ENCODE measurements at regions not wholly inside any gene's neighbourhood (a gene's known extent, or its start where the extent isn't known, plus 50 kb on each side); places are given as distances from the start of the nearest gene placed in this dataset.
"Not testable (repeated sequence)": the region's sequence is repeated elsewhere in the genome, so short reads cannot be mapped to it uniquely, and the experiment has no call there.

DNA sequence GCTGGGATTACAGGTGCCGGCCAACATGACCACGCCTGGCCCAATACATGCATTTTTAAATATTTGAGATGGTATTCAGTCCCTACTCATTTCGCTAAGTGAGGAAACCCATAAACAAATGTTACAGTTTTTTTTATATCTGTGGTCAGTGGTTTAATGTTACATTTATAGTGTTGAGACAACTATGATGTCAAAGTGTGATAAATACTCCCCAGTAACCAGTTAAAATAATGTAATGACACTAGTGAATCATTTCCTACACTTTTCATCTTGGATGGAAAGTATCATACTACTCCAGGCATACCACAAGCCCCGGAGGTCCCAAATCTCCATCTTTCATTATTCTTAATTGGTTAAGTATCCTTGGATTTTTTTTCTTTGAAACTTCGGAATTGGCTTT, 87.5 kb upstream of the KIF26B start:
- FAIRE-seq (no peak), DNase-seq (ENCODE audit: low spot score in 2 of 2) (no peak)

DNA sequence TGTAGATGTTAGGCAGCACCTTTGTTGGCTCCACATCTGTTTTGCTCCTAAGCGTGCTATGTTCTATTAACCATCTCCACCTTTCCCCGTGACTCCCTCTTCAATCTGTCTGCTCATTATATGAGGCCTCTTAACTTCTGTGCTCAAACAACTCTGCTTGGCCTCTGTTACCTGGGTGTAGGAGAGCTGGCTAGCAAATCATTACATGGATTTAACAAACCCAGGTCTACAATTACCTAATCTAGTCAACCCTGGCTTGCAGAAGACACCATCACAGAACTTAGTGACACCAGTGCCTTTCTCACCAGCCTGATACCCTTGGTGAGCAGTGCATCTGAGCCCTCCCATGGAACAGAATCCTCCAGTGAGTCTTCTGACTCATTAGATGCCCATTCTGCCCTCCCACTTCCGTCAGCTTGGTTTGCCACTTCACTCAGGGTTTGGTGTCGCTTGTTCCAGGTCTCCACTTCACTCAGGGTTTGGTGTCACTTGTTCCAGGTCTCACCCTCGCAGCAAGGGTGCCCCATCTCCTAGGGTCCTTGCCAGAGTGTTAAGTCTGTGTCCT, 92.0 kb upstream of the KIF26B start:
- FAIRE-seq (no peak), DNase-seq (ENCODE audit: low spot score in 2 of 2) (no peak)

- FAIRE-seq; DNase-seq (ENCODE audit: low spot score in 2 of 2): not testable (repeated sequence)
Observed at GRCh38 chr1:245061808-245062207, 93.0 kb upstream of the KIF26B start.

- DNase-seq (ENCODE audit: low spot score in 2 of 2) (no peak), FAIRE-seq (no peak)
Observed at GRCh38 chr1:245060684-245061374, 94.0 kb upstream of the KIF26B start.

DNA sequence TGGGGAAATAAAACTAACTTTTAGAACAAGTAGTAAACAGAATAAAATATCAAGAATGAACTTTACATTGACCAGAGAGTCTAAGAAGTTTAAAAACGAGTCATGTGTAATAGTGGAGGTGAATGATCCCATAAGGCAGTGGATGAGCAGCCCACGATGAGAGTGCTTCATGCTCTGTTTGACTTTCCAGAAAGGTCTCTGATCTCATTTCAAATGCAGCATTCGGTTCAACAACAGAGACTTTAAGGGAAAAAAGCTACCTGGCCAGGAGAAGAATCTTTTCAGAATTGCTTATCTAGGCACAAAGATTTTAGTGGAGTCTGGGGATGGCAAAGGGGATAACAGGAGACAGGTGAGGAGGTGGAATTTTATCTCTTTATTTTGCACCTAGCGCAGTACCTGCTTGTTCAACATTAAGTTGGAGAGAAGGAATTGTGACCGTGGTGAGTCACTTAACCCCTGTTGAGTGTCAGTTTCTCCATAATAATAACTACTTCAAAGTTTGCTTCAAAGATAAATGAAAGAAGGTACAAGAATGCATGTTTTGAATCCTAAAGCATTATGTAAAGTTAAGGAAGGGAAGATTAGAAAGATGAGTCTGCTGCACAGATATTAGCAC, 94.9 kb upstream of the KIF26B start:
- FAIRE-seq (no peak), DNase-seq (ENCODE audit: low spot score in 2 of 2) (no peak)

DNA sequence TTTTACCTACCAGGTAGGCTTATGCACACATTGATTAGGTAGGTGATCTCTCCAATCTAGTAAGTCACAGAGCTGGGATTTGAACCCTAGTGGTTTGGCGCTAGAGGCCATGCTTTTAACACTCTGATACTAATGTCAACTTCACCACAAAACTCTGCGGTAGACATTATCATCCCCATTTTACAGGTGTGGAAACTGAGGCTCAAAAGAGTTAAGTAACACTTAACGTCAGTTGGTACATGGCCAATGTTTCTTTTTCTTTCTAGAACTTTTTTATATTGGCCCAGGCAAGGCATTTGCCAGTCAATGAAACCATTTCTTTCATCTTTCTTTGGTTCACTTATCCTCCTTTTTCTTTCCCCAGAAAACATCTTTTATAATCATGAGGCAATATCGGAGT, 95.9 kb upstream of the KIF26B start:
- no peak for FAIRE-seq
- DNase-seq (ENCODE audit: low spot score in 2 of 2), result no peak

GRCh38 chr1:245058436-245058835, 96.3 kb upstream of the KIF26B start:
- DNase-seq (ENCODE audit: low spot score in 2 of 2) (no peak), FAIRE-seq (no peak)

GRCh38 chr1:245056913-245057312, 97.9 kb upstream of the KIF26B start:
- FAIRE-seq (no peak), DNase-seq (ENCODE audit: low spot score in 2 of 2) (no peak)

- DNase-seq (ENCODE audit: low spot score in 2 of 2); FAIRE-seq: not testable (repeated sequence)
Observed at GRCh38 chr1:245056296-245056695, 98.5 kb upstream of the KIF26B start.

- FAIRE-seq (no peak), DNase-seq (ENCODE audit: low spot score in 2 of 2) (no peak)
Observed at GRCh38 chr1:245055752-245056151, 99.0 kb upstream of the KIF26B start.

GRCh38 chr1:245054507-245055270, 100.1 kb upstream of the KIF26B start:
- no peak for DNase-seq (ENCODE audit: low spot score in 2 of 2)
- no peak for FAIRE-seq

DNA sequence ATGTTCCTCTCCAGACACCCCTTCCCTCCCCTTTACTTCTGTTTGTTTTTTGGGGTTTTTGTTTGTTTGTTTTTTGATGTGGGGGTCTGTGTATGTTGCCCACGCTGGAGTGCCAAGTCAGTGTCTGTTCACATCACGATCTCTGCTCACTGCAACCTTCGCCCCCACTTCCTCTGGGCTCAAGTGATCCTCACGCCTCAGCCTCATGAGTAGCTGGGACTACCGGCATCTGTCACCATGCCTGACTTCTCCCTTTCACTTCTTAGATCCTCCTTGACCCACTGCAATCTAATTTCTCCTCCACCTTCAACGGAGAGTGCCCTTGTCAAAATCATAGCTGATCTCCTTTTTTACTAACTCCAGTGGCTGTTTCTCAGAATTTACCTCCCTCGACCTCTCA, 100.7 kb upstream of the KIF26B start:
- FAIRE-seq (no peak), DNase-seq (ENCODE audit: low spot score in 2 of 2) (no peak)

DNA sequence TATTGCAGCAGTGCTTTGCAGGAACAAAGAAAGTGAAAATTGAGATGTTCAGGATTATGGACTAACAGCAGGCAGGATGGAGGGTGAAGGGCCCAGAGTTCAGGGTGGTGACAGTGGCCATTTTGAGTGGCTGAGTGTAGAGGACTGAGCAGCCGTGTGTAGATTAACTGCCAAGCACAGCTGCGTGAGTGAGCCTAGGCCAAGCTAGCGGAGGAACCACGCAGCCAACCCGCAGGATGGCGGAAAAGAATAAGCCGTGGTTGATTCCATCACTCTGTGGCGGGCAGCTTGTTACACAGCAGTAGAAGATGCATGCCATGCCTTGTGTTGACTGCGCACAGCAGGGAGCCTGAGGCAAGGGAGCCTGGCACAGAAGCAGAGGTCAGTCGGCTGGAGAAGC, 102.5 kb upstream of the KIF26B start:
- DNase-seq (ENCODE audit: low spot score in 2 of 2) (no peak), FAIRE-seq (no peak)

GRCh38 chr1:245051349-245052221, 103.2 kb upstream of the KIF26B start:
- no peak for FAIRE-seq

GRCh38 chr1:245046769-245047168, 108.0 kb upstream of the KIF26B start:
- FAIRE-seq (no peak), DNase-seq (ENCODE audit: low spot score in 2 of 2) (no peak)

More at GRCh38 chr1:245051349-245052221, 103.2 kb upstream of the KIF26B start:
- DNase-seq (ENCODE audit: low spot score in 2 of 2), result no peak

- FAIRE-seq, result no peak
Observed at GRCh38 chr1:245046315-245046714, 108.5 kb upstream of the KIF26B start.

GRCh38 chr1:245045087-245045881, 109.5 kb upstream of the KIF26B start:
- FAIRE-seq (no peak), DNase-seq (ENCODE audit: low spot score in 2 of 2) (no peak)

More at GRCh38 chr1:245046315-245046714, 108.5 kb upstream of the KIF26B start:
- DNase-seq (ENCODE audit: low spot score in 2 of 2), result no peak

DNA sequence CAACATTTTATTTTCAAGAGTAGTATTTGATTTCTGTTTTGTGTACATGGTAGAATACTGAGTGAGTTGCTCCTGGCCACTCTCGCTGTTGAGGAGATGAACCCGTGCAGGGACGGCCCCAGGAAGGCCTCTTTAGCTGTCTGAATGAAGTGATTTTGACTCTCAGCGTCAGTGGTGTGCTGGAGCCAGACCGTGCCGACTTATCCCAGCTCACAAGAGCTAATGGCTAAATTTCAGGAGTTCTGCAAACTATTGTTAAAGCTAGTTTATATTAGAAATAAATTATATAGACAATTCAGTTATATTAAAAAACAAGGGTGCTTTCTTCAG, 111.2 kb upstream of the KIF26B start:
- DNase-seq (ENCODE audit: low spot score in 2 of 2), result no peak
- FAIRE-seq, result no peak

DNA sequence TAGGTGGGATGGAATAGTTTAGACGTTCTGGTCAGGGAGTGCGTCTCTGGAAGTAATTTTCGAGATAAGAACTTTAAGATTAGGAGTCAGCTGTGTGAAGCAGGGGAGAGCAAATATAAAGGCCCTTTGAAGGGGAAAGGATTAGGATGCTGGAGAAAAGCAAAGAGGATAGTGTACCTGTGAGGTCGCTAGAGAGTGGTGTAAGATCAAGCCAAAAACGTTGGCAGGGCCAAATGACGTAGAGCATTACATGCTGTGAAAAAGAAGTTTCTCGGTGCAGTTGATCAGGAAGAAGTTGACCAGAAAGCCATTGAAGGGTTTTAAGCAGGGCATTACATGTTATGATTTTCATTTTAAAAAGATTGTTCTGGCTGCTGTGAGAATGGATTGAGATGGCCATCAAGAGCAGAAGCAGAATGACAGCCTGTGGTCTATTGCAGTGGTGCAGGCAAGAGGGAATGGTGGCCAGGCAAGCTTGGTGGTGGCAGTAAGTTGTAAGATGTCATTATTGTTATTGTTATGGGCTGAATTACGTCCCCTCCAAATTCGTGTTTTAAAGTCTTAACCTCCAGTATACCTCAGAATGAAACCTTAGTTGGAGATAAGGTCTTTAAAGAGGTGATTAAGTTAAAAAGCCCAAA, 113.6 kb upstream of the KIF26B start:
- DNase-seq (ENCODE audit: low spot score in 2 of 2) (no peak), FAIRE-seq (no peak)

Measured in frontal cortex (tissue), 3 donors.